Neural progenitor cell (in vitro differentiated cells): ENCODE measurements at regions not wholly inside any gene's neighbourhood (a gene's known extent, or its start where the extent isn't known, plus 50 kb on each side); places are given as distances from the start of the nearest gene placed in this dataset.

Source experiments
- DNase-seq: peaks from one replicate; pipeline ENCODE4 v3.0.0-alpha.2; 2016; ENCODE audit warnings: low spot score
- H2AFZ ChIP-seq: fragments of 200-600 bp; sonication (generic); replicated peaks from 2 replicates; pipeline ENCODE4 v1.6.1; 2016; ENCODE audit warnings: antibody characterized with exemption
- H3F3A ChIP-seq: fragments of 200-600 bp; sonication (generic); 2 replicates; pipeline ENCODE4 v1.6.1; 2016; ENCODE audit warnings: antibody characterized with exemption, low read depth
- H3K27ac ChIP-seq: fragments of 200-600 bp; sonication (generic); 2 replicates; pipeline ENCODE4 v1.5.1; 2016; ENCODE audit warnings: mild to moderate bottlenecking
- H3K27me3 ChIP-seq: fragments of 200-600 bp; sonication (generic); 2 replicates; pipeline ENCODE4 v1.6.1; 2016; ENCODE audit warnings: mild to moderate bottlenecking, moderate library complexity
- H3K36me3 ChIP-seq: fragments of 200-600 bp; sonication (generic); 2 replicates; pipeline ENCODE4 v1.5.1; 2016
- H3K4me1 ChIP-seq: fragments of 200-600 bp; sonication (generic); 2 replicates; pipeline ENCODE4 v1.6.1; 2016; ENCODE audit warnings: mixed run types
- H3K4me2 ChIP-seq: fragments of 200-600 bp; sonication (generic); 2 replicates; pipeline ENCODE4 v1.6.1; 2016
- H3K4me3 ChIP-seq: fragments of 200-600 bp; sonication (generic); 2 replicates; pipeline ENCODE4 v1.5.1; 2016
- H3K79me2 ChIP-seq: fragments of 200-600 bp; sonication (generic); 2 replicates; pipeline ENCODE4 v1.6.1; 2016; ENCODE audit warnings: low read depth
- H3K9ac ChIP-seq: fragments of 200-600 bp; sonication (generic); 2 replicates; pipeline ENCODE4 v1.6.1; 2016
- H3K9me3 ChIP-seq: fragments of 200-600 bp; sonication (generic); 2 replicates; pipeline ENCODE4 v1.5.1; 2016; ENCODE audit warnings: low read depth
- H4K20me1 ChIP-seq: fragments of 200-600 bp; sonication (generic); 2 replicates; pipeline ENCODE4 v1.6.1; 2016; ENCODE audit warnings: low read depth
- H3K27ac Mint-ChIP-seq: 3 replicates; pipeline ENCODE4 v1.8.0; 2021; ENCODE audit warnings: mixed read lengths
- H3K27me3 Mint-ChIP-seq: 2 replicates; pipeline ENCODE4 v1.8.0; 2022; ENCODE audit warnings: low read depth, mild to moderate bottlenecking, inconsistent platforms, moderate library complexity, mixed read lengths; ENCODE audit not compliant: insufficient read depth
- H3K36me3 Mint-ChIP-seq: 3 replicates; pipeline ENCODE4 v1.8.0; 2021; ENCODE audit warnings: mixed read lengths
- H3K4me1 Mint-ChIP-seq: 3 replicates; pipeline ENCODE4 v1.8.0; 2021; ENCODE audit warnings: mixed read lengths
- H3K4me3 Mint-ChIP-seq: 3 replicates; pipeline ENCODE4 v1.8.0; 2021; ENCODE audit warnings: mild to moderate bottlenecking, moderate library complexity, mixed read lengths
- H3K9me3 Mint-ChIP-seq: 3 replicates; pipeline ENCODE4 v1.8.0; 2020; ENCODE audit warnings: mixed read lengths
- EZH2 ChIP-seq: fragments of 200-600 bp; sonication (generic); IDR thresholded peaks from 2 replicates; pipeline ENCODE4 v1.6.1; 2017; ENCODE audit warnings: antibody characterized with exemption, mild to moderate bottlenecking, moderate library complexity
- EZH2phosphoT487 ChIP-seq: fragments of 200-600 bp; sonication (generic); IDR thresholded peaks from 2 replicates; pipeline ENCODE4 v1.6.1; 2017; ENCODE audit warnings: antibody characterized with exemption
- TF ChIP-seq, protein P1 (sequence below): fragments of 200-600 bp; sonication (generic); IDR thresholded peaks from 2 replicates; pipeline ENCODE4 v1.5.1; 2017; ENCODE audit warnings: antibody characterized with exemption, mild to moderate bottlenecking

DNA sequence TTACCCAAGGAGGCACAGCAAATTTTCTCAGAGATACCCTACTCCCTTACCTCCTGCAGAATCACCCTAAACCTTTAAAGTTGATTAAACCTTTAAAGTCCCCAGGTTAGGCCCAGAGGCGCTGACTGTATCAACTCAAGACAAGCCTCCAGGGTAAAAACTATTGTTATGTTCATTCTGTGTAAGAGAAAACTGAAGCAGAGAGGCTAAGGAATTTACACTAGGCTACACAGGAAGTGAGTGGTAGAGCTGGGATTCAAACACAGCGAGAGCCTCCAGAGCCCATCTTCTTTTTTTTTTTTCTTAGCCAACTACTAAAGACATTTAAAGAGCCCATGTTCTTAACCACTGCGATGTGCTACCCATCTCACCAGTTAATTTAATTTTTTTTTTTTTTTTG is 56.3 kb upstream of the GRK3 start:
- Histone ChIP-seq H3F3A (no peaks in the 10 kb centered on the region), H3K27me3 (no peaks in the 10 kb centered on the region), H3K27ac (no peak overlapping the region), H3K79me2 (no peaks in the 10 kb centered on the region), H2AFZ (no peak overlapping the region), H3K9me3 (no peaks in the 10 kb centered on the region), H3K9ac (no peak overlapping the region), H3K36me3 (no peaks in the 10 kb centered on the region), H4K20me1 (no peaks in the 10 kb centered on the region), H3K4me1 (no peaks in the 10 kb centered on the region), H3K4me2 (no peak overlapping the region), H3K4me3 (no peak overlapping the region)
- Mint-ChIP-seq H3K4me1 (peaks cover 8% of the 10 kb centered on the region), H3K4me3 (no peak overlapping the region), H3K27ac (no peak overlapping the region), H3K9me3 (no peaks in the 10 kb centered on the region), H3K36me3 (peaks cover 18% of the 10 kb centered on the region), H3K27me3 (peaks cover 3% of the 10 kb centered on the region)
- no peak for DNase-seq
- no peak for TF ChIP-seq EZH2phosphoT487

DNA sequence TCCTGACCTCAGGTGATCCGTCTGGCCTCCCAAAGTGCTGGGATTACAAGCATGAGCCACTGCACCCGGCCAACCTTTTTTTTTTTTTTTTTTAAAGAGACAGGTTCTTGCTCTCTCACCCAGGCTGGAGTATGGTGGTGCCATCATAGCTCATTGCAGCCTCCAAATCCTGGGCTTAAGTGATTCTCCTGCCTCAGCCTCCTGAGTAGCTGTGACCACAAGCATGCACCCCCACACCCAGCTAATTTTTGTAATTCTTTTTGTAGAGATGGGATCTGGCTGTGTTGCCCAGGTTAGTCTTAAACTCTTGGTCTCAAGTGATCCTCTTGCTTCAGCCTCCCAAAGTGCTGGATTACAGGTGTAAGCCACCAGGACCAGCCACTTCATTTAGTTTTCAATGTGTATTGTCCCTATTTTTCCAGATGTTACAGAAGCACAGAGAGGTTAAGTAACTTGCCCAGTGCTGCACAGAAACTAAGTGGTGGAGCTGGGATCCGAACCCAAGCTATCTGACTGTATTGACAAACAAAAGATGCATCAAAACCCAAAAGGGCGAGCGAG is 55.6 kb upstream of the GRK3 start:
- no peaks in the 10 kb centered on the region for H3K9me3 Mint-ChIP-seq
- no peak for TF ChIP-seq EZH2phosphoT487
- no peak for TF ChIP-seq EZH2
- TF ChIP-seq, protein P1, sequence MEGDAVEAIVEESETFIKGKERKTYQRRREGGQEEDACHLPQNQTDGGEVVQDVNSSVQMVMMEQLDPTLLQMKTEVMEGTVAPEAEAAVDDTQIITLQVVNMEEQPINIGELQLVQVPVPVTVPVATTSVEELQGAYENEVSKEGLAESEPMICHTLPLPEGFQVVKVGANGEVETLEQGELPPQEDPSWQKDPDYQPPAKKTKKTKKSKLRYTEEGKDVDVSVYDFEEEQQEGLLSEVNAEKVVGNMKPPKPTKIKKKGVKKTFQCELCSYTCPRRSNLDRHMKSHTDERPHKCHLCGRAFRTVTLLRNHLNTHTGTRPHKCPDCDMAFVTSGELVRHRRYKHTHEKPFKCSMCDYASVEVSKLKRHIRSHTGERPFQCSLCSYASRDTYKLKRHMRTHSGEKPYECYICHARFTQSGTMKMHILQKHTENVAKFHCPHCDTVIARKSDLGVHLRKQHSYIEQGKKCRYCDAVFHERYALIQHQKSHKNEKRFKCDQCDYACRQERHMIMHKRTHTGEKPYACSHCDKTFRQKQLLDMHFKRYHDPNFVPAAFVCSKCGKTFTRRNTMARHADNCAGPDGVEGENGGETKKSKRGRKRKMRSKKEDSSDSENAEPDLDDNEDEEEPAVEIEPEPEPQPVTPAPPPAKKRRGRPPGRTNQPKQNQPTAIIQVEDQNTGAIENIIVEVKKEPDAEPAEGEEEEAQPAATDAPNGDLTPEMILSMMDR = no peak

DNA sequence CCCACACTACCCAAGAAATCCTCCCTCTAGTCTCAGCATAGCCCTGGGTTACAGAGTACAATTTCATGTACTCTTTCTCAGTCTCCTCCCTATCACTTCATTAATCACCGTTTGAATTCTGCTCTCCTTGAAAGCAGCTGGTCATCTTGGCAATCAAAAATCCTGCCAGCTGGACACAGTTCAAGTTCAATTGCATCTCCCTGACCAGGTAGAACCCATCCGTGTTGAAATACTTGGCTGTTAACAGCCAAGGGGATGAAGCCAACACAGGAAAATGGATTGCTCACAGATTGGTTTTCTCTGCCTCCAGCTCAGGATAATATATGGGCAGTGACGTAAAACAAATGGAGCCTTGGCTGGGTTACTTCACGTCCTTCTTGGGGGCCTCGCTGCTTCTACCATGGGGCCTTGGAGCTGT is 55.1 kb upstream of the GRK3 start:
- no peak for DNase-seq
- H3K4me3 Mint-ChIP-seq = no peak overlapping the region

More for the DNA sequence above, 55.6 kb upstream of the GRK3 start:
- Histone ChIP-seq H3K27ac (no peak overlapping the region), H3F3A (no peaks in the 10 kb centered on the region), H3K79me2 (no peaks in the 10 kb centered on the region), H3K4me2 (no peak overlapping the region), H3K27me3 (no peaks in the 10 kb centered on the region), H3K9me3 (no peaks in the 10 kb centered on the region), H2AFZ (no peak overlapping the region), H3K4me3 (no peak overlapping the region), H3K9ac (no peak overlapping the region), H3K36me3 (no peaks in the 10 kb centered on the region), H4K20me1 (no peaks in the 10 kb centered on the region), H3K4me1 (no peaks in the 10 kb centered on the region)
- no peak for DNase-seq
- peaks cover 7% of the 10 kb centered on the region for H3K4me1 Mint-ChIP-seq
- H3K4me3 Mint-ChIP-seq = no peak overlapping the region
- H3K27me3 Mint-ChIP-seq = peaks cover 3% of the 10 kb centered on the region
- peaks cover 19% of the 10 kb centered on the region for H3K36me3 Mint-ChIP-seq
- no peak overlapping the region for H3K27ac Mint-ChIP-seq

DNA sequence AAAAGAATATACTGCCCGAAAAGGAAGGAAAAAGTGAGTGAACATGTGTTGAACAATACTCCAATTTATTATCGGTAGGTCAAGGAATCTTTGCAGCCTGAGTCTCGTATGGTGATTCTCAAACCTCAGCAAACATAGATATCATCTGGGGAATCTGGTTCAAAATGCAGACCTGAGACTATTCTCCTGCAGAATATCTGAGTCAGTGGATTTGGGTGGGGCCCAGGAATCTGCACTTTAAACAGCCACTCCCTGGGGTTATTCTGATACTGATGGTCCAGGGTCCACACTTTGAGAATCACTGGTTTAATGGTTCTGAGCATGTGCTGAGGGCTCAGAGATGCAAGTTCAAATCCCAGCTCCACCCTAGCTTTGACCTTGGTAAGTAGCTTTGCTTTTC is 53.6 kb upstream of the GRK3 start:
- Histone ChIP-seq H3F3A (no peaks in the 10 kb centered on the region), H3K9me3 (no peaks in the 10 kb centered on the region), H3K36me3 (no peaks in the 10 kb centered on the region), H3K9ac (no peak overlapping the region), H2AFZ (no peak overlapping the region), H3K27me3 (no peaks in the 10 kb centered on the region), H3K79me2 (no peaks in the 10 kb centered on the region), H3K27ac (no peak overlapping the region), H3K4me1 (peaks cover 5% of the 10 kb centered on the region), H3K4me3 (no peak overlapping the region), H4K20me1 (no peaks in the 10 kb centered on the region), H3K4me2 (no peak overlapping the region)
- TF ChIP-seq EZH2phosphoT487 (no peak), EZH2 (no peak)
- TF ChIP-seq, protein P1 = no peak
- H3K9me3 Mint-ChIP-seq = no peaks in the 10 kb centered on the region
- H3K27ac Mint-ChIP-seq = no peak overlapping the region
- peaks cover 21% of the 10 kb centered on the region for H3K36me3 Mint-ChIP-seq
- peaks cover 4% of the 10 kb centered on the region for H3K4me1 Mint-ChIP-seq
- H3K27me3 Mint-ChIP-seq = peaks cover 3% of the 10 kb centered on the region
- no peak overlapping the region for H3K4me3 Mint-ChIP-seq
- DNase-seq = no peak

More for the DNA sequence above, 55.1 kb upstream of the GRK3 start:
- H4K20me1 ChIP-seq = no peaks in the 10 kb centered on the region
- H3K79me2 ChIP-seq = no peaks in the 10 kb centered on the region
- Mint-ChIP-seq H3K36me3 (peaks cover 21% of the 10 kb centered on the region), H3K9me3 (no peaks in the 10 kb centered on the region), H3K27ac (no peak overlapping the region), H3K4me1 (peaks cover 3% of the 10 kb centered on the region), H3K27me3 (peaks cover 3% of the 10 kb centered on the region)
- no peaks in the 10 kb centered on the region for H3K9me3 ChIP-seq
- no peak overlapping the region for H3K4me3 ChIP-seq
- no peak overlapping the region for H3K27ac ChIP-seq
- no peaks in the 10 kb centered on the region for H3K4me1 ChIP-seq
- TF ChIP-seq, protein P1 = no peak
- no peak for TF ChIP-seq EZH2
- TF ChIP-seq EZH2phosphoT487 = no peak
- H3K27me3 ChIP-seq = no peaks in the 10 kb centered on the region
- H3K4me2 ChIP-seq = no peak overlapping the region
- H3K9ac ChIP-seq = no peak overlapping the region
- H2AFZ ChIP-seq = no peak overlapping the region
- no peaks in the 10 kb centered on the region for H3K36me3 ChIP-seq
- H3F3A ChIP-seq = no peaks in the 10 kb centered on the region
